Esophagus squamous epithelium (tissue), 4 donors: ENCODE measurements at regions not wholly inside any gene's neighbourhood (a gene's known extent, or its start where the extent isn't known, plus 50 kb on each side); places are given as distances from the start of the nearest gene placed in this dataset.

Source experiments
- POLR2A ChIP-seq, 4 donors: fragments of 450-650 bp; IDR thresholded peaks; one replicate each; pipeline ENCODE4 v1.6.1; 2017; ENCODE audit warnings: antibody characterized with exemption in 4 of 4, mild to moderate bottlenecking in 4 of 4, moderate library complexity in 3 of 4
- TF ChIP-seq, protein P1 (sequence below), 6 experiments: fragments of 450-650 bp in 4 of 6; fragments of 200-600 bp in 2 of 6; sonication (generic) in 2 of 6; IDR thresholded peaks; one replicate each; pipeline ENCODE4 v1.5.1; 2016 to 2019; ENCODE audit warnings: antibody characterized with exemption in 6 of 6, mild to moderate bottlenecking in 4 of 6, moderate library complexity in 4 of 6

DNA sequence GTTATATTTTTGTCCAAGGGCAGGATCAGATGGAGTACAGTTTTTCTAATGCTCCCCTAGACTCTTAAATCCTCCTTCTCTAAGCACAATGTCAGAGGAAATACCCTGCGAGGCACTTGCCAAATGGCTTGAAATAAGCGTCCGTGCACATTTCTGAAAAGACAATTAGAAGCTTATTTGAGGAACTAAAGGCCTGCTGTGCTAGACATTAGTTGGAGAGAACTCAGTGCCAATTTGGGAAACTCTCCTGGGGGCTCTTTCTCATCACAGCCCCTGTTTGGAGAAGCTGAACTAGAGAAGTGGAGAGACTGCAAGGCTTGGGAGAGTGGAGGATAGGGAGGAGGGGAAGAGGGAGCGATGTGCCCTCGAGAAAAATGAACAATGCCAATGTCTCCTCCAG lies 247.6 kb upstream of the C2CD4B start:
- TF ChIP-seq, protein P1, sequence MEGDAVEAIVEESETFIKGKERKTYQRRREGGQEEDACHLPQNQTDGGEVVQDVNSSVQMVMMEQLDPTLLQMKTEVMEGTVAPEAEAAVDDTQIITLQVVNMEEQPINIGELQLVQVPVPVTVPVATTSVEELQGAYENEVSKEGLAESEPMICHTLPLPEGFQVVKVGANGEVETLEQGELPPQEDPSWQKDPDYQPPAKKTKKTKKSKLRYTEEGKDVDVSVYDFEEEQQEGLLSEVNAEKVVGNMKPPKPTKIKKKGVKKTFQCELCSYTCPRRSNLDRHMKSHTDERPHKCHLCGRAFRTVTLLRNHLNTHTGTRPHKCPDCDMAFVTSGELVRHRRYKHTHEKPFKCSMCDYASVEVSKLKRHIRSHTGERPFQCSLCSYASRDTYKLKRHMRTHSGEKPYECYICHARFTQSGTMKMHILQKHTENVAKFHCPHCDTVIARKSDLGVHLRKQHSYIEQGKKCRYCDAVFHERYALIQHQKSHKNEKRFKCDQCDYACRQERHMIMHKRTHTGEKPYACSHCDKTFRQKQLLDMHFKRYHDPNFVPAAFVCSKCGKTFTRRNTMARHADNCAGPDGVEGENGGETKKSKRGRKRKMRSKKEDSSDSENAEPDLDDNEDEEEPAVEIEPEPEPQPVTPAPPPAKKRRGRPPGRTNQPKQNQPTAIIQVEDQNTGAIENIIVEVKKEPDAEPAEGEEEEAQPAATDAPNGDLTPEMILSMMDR (IDR thresholded peaks at IDR 0.05): no peak
- no peak for TF ChIP-seq POLR2A (IDR thresholded peaks at IDR 0.05)
